Activated T-helper 1 cell treated with Interleukin-2 at 50 U/mL for 16 hours (primary cell): ENCODE measurements at regions not wholly inside any gene's neighbourhood (a gene's known extent, or its start where the extent isn't known, plus 50 kb on each side); places are given as distances from the start of the nearest gene placed in this dataset.
"Not testable (repeated sequence)": the region's sequence is repeated elsewhere in the genome, so short reads cannot be mapped to it uniquely, and the experiment has no call there.

Source experiments
- DNase-seq: peaks from one replicate; pipeline ENCODE4 v3.0.0-alpha.2; 2020; ENCODE audit warnings: low read depth

DNA sequence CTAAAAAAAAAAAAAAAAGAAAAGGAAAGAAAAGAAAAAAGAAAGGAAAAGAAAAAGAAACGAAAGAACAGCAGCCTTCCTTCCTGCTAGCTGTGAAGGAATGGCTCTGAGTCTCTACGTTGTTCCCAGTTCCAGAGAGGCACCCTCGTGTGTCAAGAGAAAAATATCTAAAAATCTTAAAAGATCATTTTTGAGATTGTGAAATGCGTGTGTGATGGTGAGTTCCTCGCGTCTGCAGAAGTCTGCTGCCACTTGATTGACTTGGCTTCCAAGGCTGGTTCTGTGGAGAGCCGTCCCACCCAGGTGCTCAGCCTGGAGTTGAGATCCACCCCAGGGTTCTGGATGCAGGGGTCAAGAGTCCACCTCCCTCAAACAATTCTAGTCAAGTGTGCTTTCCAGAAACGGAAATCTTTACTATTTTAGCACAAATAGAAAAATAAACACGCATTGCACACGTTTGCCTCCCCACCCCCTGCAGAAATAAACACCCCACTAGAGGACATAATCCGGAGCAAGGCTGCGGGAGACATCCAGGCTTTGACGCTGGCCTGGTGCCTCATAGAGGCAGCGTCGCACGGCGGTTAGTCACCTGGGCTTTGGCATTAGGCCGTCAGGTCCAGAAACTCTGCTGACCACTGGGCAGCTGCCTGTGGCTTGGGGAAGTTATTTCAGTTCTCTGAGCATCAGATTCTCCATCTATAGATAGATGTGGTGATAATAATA lies 265.4 kb downstream of the FAM43A start:
- DNase-seq = no peak

- DNase-seq = not testable (repeated sequence)
Observed at GRCh38 chr3:194951629-194951920, 265.9 kb downstream of the FAM43A start.

GRCh38 chr3:194951931-194952582 lies 266.4 kb downstream of the FAM43A start:
- no peak for DNase-seq

GRCh38 chr3:194952841-194953241 lies 267.2 kb downstream of the FAM43A start:
- DNase-seq = no peak

- no peak for DNase-seq
Observed at GRCh38 chr3:194953291-194953690, 267.6 kb downstream of the FAM43A start.

GRCh38 chr3:194955546-194955945 lies 269.9 kb downstream of the FAM43A start:
- no peak for DNase-seq

DNA sequence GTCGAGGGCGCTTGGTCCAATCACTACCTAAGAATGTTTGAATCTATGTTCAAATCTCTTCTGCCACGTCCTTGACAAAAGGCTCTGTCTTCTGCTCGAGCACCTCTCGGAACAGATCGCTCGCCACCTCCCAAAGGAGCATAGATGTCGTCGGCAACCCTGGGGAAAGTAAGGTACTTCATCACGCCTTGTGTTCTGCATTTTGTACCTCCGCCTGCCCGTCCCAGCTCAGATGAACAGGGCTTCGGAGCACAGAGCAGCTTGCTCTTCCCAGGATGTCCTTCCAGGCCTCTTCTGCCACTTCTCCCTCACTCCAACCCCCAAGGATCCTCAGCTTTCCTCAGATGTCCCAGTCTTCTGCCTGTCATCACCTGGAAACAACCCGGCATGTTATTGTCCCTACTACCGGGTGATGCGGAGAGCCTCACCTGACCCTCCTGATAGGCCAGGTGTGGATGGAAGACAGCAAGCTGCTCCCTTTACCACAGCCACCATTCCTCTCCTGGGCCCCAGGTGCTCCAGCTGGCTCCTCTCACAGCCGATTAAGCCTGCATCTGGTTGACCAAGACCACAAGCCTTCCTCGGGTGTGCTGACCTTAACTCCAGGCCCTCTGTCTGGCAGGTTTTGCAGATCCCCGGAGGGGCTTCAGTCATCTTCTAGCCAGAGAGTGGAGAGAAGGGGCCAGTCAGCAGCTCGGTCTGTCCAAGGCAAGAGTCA lies 270.5 kb downstream of the FAM43A start:
- no peak for DNase-seq

- DNase-seq = no peak
Observed at GRCh38 chr3:194956697-194957396, 271.2 kb downstream of the FAM43A start.

DNA sequence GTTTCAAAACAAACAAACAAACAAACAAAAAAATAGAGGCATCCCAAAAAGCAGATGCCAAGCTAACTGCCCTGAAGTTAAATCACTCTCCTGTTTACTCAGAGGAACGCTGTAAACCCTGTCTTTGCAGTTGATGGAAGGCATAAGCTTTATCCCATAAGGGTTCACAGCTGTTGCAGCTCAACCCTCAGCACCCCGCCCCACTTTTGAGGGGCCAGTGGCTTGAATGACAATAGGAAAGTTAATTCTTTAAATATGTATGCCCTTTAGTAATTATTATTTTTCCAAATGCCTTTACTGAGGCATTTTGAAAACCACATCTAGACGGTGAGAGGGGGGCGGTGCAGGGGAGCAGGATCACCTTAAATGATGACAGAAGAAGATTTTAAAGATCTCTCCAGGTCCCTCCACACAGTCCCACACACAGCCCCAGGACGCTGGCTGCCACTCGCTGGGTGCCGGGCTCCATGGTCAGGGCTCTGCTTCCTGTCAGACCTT lies 272.1 kb downstream of the FAM43A start:
- no peak for DNase-seq

GRCh38 chr3:194959217-194959616 lies 273.5 kb downstream of the FAM43A start:
- no peak for DNase-seq

- DNase-seq = not testable (repeated sequence)
Observed at GRCh38 chr3:194959666-194960065, 274.0 kb downstream of the FAM43A start.

DNA sequence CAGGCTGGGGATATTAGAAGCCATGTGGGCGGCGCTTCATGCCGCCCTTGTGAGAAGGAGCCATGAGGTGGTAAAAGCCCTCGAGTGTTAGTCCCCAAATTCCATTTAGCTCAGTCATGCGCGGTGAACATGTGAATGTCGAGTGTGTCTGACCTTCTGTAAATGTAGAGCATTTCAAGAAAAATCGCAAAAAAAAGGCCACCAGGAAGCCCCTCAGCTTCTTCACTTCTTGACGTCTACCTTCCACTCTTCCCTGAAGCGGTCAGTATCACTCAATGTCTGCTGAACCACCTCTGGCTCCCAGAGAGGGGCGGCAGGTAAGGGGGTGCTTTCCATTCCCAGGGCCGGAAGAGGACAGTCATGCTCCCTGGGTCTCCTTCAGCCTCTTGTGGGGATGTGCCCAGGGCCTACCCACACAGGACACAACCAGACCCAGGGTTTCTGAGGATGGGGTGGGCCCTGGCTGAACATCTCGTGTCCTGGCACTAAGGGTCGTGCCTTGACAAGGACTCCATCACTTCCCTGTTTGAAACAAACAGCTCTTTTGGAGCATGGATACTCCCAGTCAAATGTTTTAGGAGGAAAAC lies 274.9 kb downstream of the FAM43A start:
- DNase-seq = no peak

- no peak for DNase-seq
Observed at GRCh38 chr3:194961149-194961548, 275.5 kb downstream of the FAM43A start.

- no peak for DNase-seq
Observed at GRCh38 chr3:194961571-194961970, 275.9 kb downstream of the FAM43A start.

DNA sequence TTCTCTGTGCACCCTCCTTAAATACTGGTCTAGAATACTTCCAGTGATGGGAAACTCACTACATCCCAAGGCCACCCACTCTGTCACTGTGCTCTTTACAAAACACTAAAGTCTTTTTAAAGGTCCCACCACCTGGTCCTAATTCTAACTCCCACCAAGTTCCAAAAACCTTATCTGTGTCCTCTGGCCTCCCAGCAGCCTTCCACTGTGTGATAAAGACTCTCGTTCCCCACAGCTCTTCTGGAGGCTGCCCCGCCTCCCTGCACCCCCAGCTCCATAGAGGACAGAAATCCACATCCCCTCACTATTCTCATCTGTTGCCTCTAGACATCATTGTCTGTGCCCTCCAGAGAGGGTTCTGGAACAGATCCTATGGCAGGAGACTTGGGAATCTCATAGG lies 276.4 kb downstream of the FAM43A start:
- no peak for DNase-seq

DNA sequence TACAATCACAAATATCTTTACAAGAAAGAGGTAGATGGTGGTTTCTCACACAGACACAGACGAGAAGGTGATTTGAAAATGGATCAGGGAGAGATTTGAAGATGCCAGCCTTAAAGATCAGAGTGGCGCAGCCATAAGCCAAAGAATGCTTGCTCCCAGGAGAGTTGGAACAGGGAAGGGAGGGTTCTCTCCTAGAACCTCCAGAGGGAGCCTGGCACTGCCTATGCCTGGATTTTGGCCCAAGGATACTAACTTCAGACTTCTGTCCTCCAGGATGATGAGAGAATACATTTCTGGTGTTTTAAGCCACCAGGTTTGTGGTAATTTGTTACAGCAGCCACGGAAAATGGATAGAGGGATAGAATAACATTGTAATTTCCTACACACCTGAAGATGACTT lies 279.1 kb downstream of the FAM43A start:
- no peak for DNase-seq

- no peak for DNase-seq
Observed at GRCh38 chr3:194967151-194968117, 281.8 kb downstream of the FAM43A start.

GRCh38 chr3:194970066-194970465 lies 284.4 kb downstream of the FAM43A start:
- no peak for DNase-seq

DNA sequence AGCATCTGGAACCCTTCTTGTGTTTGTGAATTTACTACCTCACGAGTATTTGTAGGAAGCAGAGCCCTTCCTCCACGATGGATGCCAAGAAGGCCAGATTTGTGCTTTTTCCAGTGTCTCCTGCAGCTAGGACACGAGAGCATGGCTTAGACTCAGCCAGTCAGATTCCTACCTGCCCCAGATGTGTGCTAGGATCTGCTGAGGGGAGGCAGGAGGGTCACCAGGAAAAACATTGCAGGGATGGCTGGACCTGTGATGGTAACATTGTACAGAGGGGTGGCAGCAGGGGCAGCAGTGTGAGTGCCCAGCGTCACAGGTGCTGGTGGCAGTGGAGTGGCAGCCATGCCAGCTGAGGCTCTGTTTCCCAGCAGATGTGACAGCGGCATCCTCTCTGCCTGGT lies 285.3 kb downstream of the FAM43A start:
- no peak for DNase-seq

- DNase-seq = no peak
Observed at GRCh38 chr3:194971965-194972364, 286.3 kb downstream of the FAM43A start.

DNA sequence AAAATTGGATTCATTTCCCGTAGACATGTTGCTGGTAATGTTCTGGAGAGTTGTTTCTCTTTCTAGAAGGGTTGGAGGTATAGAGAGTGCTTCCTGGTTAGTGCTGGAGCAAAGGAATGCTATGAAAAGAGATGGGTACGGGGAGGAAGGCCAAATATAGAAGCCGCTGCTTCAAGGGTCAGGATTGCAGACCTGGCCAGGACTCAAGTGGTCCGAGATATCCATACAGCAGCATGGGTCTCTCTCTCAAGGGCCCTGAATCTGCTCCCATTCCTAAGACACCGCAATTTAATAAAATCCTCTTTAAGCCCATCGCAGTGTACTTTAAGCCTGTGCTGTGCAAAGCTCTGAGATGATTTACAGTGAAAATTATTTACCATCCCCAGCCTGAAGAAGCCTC lies 287.0 kb downstream of the FAM43A start:
- DNase-seq = no peak
